IMR-90 (cell line): ENCODE measurements at regions not wholly inside any gene's neighbourhood (a gene's known extent, or its start where the extent isn't known, plus 50 kb on each side); places are given as distances from the start of the nearest gene placed in this dataset.

Experiments
- ATAC-seq: fragments of 200-7000 bp; cut with Tn5 transposase; 2 replicates; pipeline ENCODE4 v1.9.1; 2020; ENCODE audit warnings: low read depth, mild to moderate bottlenecking, moderate library complexity
- BruUV-seq: library from RNA; stranded (reverse); fragments of 400-500 nt; replicated peaks from 2 replicates; lab custom pipeline; 2021; lab: Mats Ljungman, UMichigan
- CTCF ChIA-PET: fragments of 300-600 bp; formaldehyde crosslinking; extraction: SDS; loops from one replicate; lab custom pipeline; 2021; ENCODE audit warnings: antibody characterized with exemption; lab: Yijun Ruan, JAX
- POLR2A ChIA-PET: fragments of 300-600 bp; sonication (Branson Sonifier 250); formaldehyde crosslinking; loops from one replicate; lab custom pipeline; 2022; ENCODE audit warnings: antibody characterized with exemption; ENCODE audit not compliant: unreplicated experiment; lab: Charles Lee
- DNase-seq: peaks from one replicate; pipeline ENCODE4 v3.0.0; 2013
- H2AFZ ChIP-seq: replicated peaks from 2 replicates; pipeline ENCODE3; 2013; ENCODE audit warnings: low read length, mild to moderate bottlenecking; ENCODE audit not compliant: poor library complexity
- H2AK5ac ChIP-seq: 2 replicates; pipeline ENCODE4 v1.6.1; 2013; ENCODE audit warnings: low read depth, low read length, inconsistent platforms
- H2AK9ac ChIP-seq: replicated peaks from 2 replicates; pipeline ENCODE3; 2013; ENCODE audit warnings: mild to moderate bottlenecking, low read depth, low read length, moderate library complexity; ENCODE audit not compliant: poor library complexity
- H2BK120ac ChIP-seq: 2 replicates; pipeline ENCODE4 v1.6.1; 2013; ENCODE audit warnings: low read depth, low read length, inconsistent platforms
- H2BK15ac ChIP-seq: 3 replicates; pipeline ENCODE4 v1.6.1; 2013; ENCODE audit warnings: low read depth, low read length, inconsistent platforms
- H2BK20ac ChIP-seq: 2 replicates; pipeline ENCODE4 v1.6.1; 2013; ENCODE audit warnings: low read depth, mild to moderate bottlenecking, inconsistent platforms, low read length, moderate library complexity
- H2BK5ac ChIP-seq: 2 replicates; pipeline ENCODE4 v1.6.1; 2013; ENCODE audit warnings: mild to moderate bottlenecking, low read depth, low read length, inconsistent platforms; ENCODE audit not compliant: poor library complexity, severe bottlenecking
- H3K14ac ChIP-seq: replicated peaks from 2 replicates; pipeline ENCODE4 v1.6.1; 2013; ENCODE audit warnings: low read depth, low read length, inconsistent platforms
- H3K18ac ChIP-seq: 2 replicates; pipeline ENCODE4 v1.6.1; 2013; ENCODE audit warnings: low read depth, low read length, control low read depth
- H3K23ac ChIP-seq: 2 replicates; pipeline ENCODE4 v1.6.1; 2013; ENCODE audit warnings: low read depth, low read length, inconsistent platforms
- H3K27ac ChIP-seq: 2 replicates; pipeline ENCODE4 v1.5.1; 2013; ENCODE audit warnings: mild to moderate bottlenecking, control low read depth, low read length; ENCODE audit not compliant: insufficient read depth
- H3K27me3 ChIP-seq: 2 replicates; pipeline ENCODE4 v1.6.1; 2013; ENCODE audit warnings: low read length; ENCODE audit not compliant: control insufficient read depth, insufficient read depth
- H3K36me3 ChIP-seq: 2 replicates; pipeline ENCODE4 v1.6.1; 2013; ENCODE audit warnings: low read length, mixed read lengths; ENCODE audit not compliant: control insufficient read depth, insufficient read depth
- H3K4ac ChIP-seq: 2 replicates; pipeline ENCODE4 v1.6.1; 2013; ENCODE audit warnings: low read depth, low read length, inconsistent platforms
- H3K4me1 ChIP-seq: 2 replicates; pipeline ENCODE4 v1.6.1; 2013; ENCODE audit warnings: low read length, mixed read lengths; ENCODE audit not compliant: control insufficient read depth, insufficient read depth
- H3K4me2 ChIP-seq: 2 replicates; pipeline ENCODE4 v1.6.1; 2013; ENCODE audit warnings: low read depth, mild to moderate bottlenecking, control low read depth, low read length, moderate library complexity
- H3K4me3 ChIP-seq: 2 replicates; pipeline ENCODE4 v1.5.1; 2013; ENCODE audit warnings: low read depth, mild to moderate bottlenecking, control low read depth, low read length, moderate library complexity; ENCODE audit not compliant: insufficient read depth
- H3K56ac ChIP-seq: 2 replicates; pipeline ENCODE4 v1.6.1; 2013; ENCODE audit warnings: low read length, inconsistent platforms; ENCODE audit not compliant: insufficient read depth; ENCODE audit errors: extremely low read depth
- H3K79me1 ChIP-seq, 2 experiments: 2 replicates each; pipeline ENCODE4 v1.6.1; 2013; ENCODE audit warnings: low read length in 2 of 2, inconsistent platforms in 1 of 2, low read depth in 1 of 2
- H3K9ac ChIP-seq: 2 replicates; pipeline ENCODE4 v1.6.1; 2013; ENCODE audit warnings: low read depth, low read length, control low read depth
- H3K9me1 ChIP-seq: 2 replicates; pipeline ENCODE4 v1.6.1; 2013; ENCODE audit warnings: low read length, inconsistent platforms; ENCODE audit not compliant: insufficient read depth
- H3K9me3 ChIP-seq: 2 replicates; pipeline ENCODE4 v1.6.1; 2013; ENCODE audit warnings: low read length; ENCODE audit not compliant: control insufficient read depth, insufficient read depth
- H4K20me1 ChIP-seq: 2 replicates; pipeline ENCODE4 v1.6.1; 2013; ENCODE audit warnings: low read length, inconsistent platforms; ENCODE audit not compliant: insufficient read depth
- H4K5ac ChIP-seq: 2 replicates; pipeline ENCODE4 v1.6.1; 2013; ENCODE audit warnings: mild to moderate bottlenecking, low read depth, low read length, control low read depth
- H4K8ac ChIP-seq, 2 experiments: 2 replicates each; pipeline ENCODE4 v1.6.1; 2013; ENCODE audit warnings: low read depth in 2 of 2, low read length in 2 of 2, control low read depth in 1 of 2, inconsistent platforms in 1 of 2
- H4K91ac ChIP-seq: 2 replicates; pipeline ENCODE4 v1.6.1; 2013; ENCODE audit warnings: low read depth, low read length, inconsistent platforms; ENCODE audit not compliant: insufficient read depth
- BHLHE40 ChIP-seq: fragments of 150-350 bp; IDR thresholded peaks from 2 replicates; pipeline ENCODE4 v1.6.1; 2016; ENCODE audit warnings: mild to moderate bottlenecking, low read depth, low read length
- CEBPB ChIP-seq: IDR thresholded peaks from 2 replicates; pipeline ENCODE4 v1.6.1; 2012; ENCODE audit warnings: low read depth, low read length, improper control_type of control experiment
- CHD1 ChIP-seq: IDR thresholded peaks from 2 replicates; pipeline ENCODE4 v1.6.1; 2012; ENCODE audit warnings: low read depth, low read length, improper control_type of control experiment
- ELK1 ChIP-seq: fragments of 150-350 bp; IDR thresholded peaks from 2 replicates; pipeline ENCODE4 v1.6.1; 2016; ENCODE audit warnings: low read depth, mild to moderate bottlenecking, low read length, moderate library complexity, borderline replicate concordance
- FOS ChIP-seq: fragments of 150-350 bp; IDR thresholded peaks from 2 replicates; pipeline ENCODE4 v1.6.1; 2016; ENCODE audit warnings: low read depth, low read length
- MAZ ChIP-seq: IDR thresholded peaks from 2 replicates; pipeline ENCODE4 v1.6.1; 2012; ENCODE audit warnings: low read depth, mild to moderate bottlenecking, low read length, improper control_type of control experiment, moderate library complexity, borderline replicate concordance
- MXI1 ChIP-seq: IDR thresholded peaks from 2 replicates; pipeline ENCODE4 v1.6.1; 2012; ENCODE audit warnings: low read depth, mild to moderate bottlenecking, low read length, moderate library complexity, borderline replicate concordance
- NFE2L2 ChIP-seq: fragments of 150-350 bp; IDR thresholded peaks from 2 replicates; pipeline ENCODE4 v1.6.1; 2016; ENCODE audit warnings: low read depth, mild to moderate bottlenecking, low read length
- POLR2A ChIP-seq: IDR thresholded peaks from 2 replicates; pipeline ENCODE4 v1.6.1; 2012; ENCODE audit warnings: mild to moderate bottlenecking, low read depth, low read length
- RAD21 ChIP-seq: IDR thresholded peaks from 2 replicates; pipeline ENCODE4 v1.6.1; 2012; ENCODE audit warnings: low read length, improper control_type of control experiment
- RFX5 ChIP-seq: IDR thresholded peaks from 2 replicates; pipeline ENCODE4 v1.8.0; 2012; ENCODE audit warnings: low read depth, mild to moderate bottlenecking, low read length, moderate library complexity
- WGBS, 2 experiments: methylation state at CpG; one replicate each; pipeline versions ENCODE4 v1.1.5 to v1.1.7; 2013; ENCODE audit warnings: missing lambda C conversion rate in 2 of 2; ENCODE audit not compliant: insufficient read length in 1 of 2; ENCODE audit errors: extremely low coverage in 2 of 2; 5-methylcytosine and 5-hydroxymethylcytosine counted together
- dilution Hi-C: fragments of 300-500 bp; cut with HindIII; formaldehyde crosslinking; loops from one replicate; pipeline ENCODE4 v1.14.3; 2018; ENCODE audit warnings: low sequenced_read_pairs; ENCODE audit not compliant: unreplicated experiment
- in situ Hi-C: fragments of 300-500 bp; cut with MboI; formaldehyde crosslinking; loops from 3 replicates; pipeline ENCODE4 v1.14.3; 2019; ENCODE audit warnings: low sequenced_read_pairs, inconsistent platforms, mixed read lengths
- intact Hi-C: fragments of 100-400 bp; cut with micrococcal nuclease; formaldehyde crosslinking; loops from 2 replicates; pipeline ENCODE4 v1.10.0; 2022

DNA sequence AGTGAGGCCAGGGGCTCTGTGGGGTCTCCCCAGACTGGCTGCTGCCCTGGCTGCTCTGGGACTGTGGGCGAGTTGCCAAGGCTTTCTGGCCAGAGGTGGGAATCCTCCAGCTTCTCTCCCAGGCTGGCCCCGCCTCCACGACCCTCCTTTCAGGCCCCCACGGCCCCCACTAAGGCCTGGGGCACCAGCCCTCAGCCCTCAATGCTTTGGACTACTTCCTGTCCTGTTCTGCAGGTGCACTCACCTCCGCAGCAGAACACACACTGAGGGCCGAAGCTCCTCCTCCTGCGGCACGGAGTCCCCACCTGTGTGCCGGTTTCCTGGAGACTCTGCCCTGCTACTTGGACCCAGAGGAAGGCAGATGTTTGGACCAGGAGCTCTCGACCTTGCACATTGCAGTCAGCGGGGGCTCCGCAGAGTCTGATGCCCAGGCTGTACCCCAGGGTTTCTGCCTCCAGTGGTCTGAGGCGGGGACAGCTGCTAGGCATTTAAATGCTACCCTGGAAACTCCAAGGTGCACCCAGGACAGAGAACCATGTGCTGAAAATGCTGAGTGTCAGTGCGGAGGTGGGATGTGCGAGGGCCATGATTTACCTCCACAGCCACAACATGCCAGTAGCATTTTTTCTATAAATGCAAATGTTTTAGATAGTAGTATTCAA lies 223.8 kb downstream of the IRF8 start:
- ChIA-PET CTCF (no interaction called here), POLR2A (no interaction called here)

More for the DNA sequence above, 223.8 kb downstream of the IRF8 start:
- Histone ChIP-seq H3K4me3 (no peak overlapping the region), H2BK20ac (no peak overlapping the region), H2AK5ac (no peak overlapping the region), H3K23ac (no peak overlapping the region), H3K4ac (no peak overlapping the region), H3K4me2 (no peak overlapping the region), H2BK120ac (no peak overlapping the region), H4K91ac (no peak overlapping the region), H3K14ac (no peak overlapping the region), H2BK15ac (no peak overlapping the region), H3K9me3 (no peaks in the 10 kb centered on the region), H4K8ac (no peak overlapping the region), H3K36me3 (no peaks in the 10 kb centered on the region), H3K56ac (no peak overlapping the region), H4K20me1 (no peaks in the 10 kb centered on the region), H3K9me1 (peaks cover 9% of the 10 kb centered on the region; the same call in 1 of the 2 replicates), H3K27me3 (peaks cover 9% of the 10 kb centered on the region), H2AFZ (no peak overlapping the region), H3K18ac (no peak overlapping the region), H3K4me1 (peaks cover 4% of the 10 kb centered on the region; the same call in 1 of the 2 replicates), H3K79me1 (no peaks in the 10 kb centered on the region), H2BK5ac (no peak overlapping the region), H4K5ac (no peak overlapping the region), H2AK9ac (no peak overlapping the region), H3K9ac (no peak overlapping the region), H3K27ac (no peak overlapping the region)
- DNase-seq (no peak), ATAC-seq (no peak)
- WGBS, 2 experiments: 71% methylated on average over 6 of the region's 15 CpGs; no CpG with 5 or more reads in 1 of the 2 experiments
- no TSS peak for BruUV-seq
- dilution Hi-C loops (no loop called here), intact Hi-C loops (no loop called here), in situ Hi-C loops (no loop called here)
- TF ChIP-seq RAD21 (no peak), MXI1 (no peak), CHD1 (no peak), CEBPB (no peak), MAZ (no peak), ELK1 (no peak), BHLHE40 (no peak), FOS (no peak), NFE2L2 (no peak), RFX5 (no peak), POLR2A (no peak)
